HS-5 (cell line): ENCODE measurements at regions not wholly inside any gene's neighbourhood (a gene's known extent, or its start where the extent isn't known, plus 50 kb on each side); places are given as distances from the start of the nearest gene placed in this dataset.
"Not testable (repeated sequence)": the region's sequence is repeated elsewhere in the genome, so short reads cannot be mapped to it uniquely, and the experiment has no call there.

Experiments
- DNase-seq: peaks from one replicate; pipeline ENCODE4 v3.0.0-alpha.2; 2012; ENCODE audit warnings: low read depth

DNA sequence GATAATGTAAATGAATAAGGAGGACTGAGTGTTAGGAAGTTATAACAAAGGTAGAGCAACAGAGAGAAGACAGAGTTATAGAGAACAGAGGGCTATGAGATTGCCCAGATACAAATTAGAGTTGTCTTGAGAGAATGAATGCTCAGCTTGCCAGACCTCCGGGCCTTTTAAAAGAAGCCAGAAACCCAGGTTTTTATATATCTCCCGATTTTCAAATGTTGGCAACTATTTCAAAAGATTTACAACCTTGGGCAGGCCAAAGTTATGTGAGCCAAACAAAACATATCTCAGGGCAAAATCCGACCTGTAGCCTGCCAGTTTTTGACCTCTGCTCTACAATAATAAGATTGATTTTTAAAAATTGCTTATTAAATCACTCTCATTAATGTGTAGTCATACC is 573.1 kb upstream of the SLC10A2 start:
- DNase-seq, result no peak

DNA sequence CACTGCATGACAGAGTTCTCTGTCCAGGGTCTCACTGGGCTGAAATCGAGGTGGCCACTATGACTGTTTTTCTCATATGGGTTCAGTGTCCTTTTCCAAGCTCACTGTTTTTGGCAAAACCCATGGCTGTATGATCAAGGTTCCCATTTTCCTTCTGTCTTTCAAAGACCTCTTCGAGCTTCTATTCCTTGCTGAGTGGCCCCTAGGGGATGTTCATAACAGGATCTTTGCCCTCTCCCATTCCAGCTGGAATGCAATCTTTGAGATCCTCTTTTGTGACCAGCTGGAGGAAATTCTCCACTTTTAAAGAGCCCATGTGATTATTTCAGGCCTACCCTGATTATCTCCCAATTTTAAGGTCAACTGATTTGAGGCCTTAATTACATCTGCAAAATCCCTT is 572.5 kb upstream of the SLC10A2 start:
- DNase-seq, result no peak

DNA sequence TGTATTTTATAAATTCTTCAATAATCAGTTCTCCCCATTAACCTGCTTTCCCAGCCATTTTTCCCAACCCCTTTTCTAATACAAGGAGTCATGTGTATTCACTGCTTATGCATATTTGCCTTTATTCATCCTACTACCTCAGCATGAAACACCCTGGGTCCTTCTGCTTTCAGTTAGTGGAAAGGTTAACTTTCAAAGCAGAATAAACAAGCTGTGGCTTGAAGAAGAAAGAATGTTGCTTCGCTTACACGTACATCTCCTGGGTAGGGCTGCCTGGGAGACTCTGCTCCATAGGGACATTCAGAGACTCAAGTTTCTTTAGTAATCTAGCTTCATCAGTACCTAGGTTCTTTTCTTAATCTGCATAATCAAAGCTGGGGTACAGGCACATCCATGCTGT is 567.8 kb upstream of the SLC10A2 start:
- no peak for DNase-seq

DNA sequence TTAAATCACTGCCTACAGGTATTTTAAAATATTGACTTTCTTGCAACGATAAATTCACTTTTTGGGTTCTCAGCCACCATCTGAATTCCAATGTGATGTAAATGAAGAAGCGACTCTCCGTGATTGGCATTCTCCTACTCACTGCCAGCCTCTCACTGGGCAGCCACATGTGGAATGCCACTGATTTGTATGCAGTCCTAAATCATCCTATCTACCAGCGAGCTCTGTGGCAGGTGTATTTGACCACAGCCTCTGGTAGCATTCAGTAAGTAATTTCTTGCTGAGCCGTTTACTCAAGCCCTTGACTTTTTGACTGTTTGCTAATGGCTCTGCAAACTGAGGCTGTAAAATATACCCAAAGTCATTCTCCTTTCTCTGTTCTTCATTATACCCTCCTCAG is 559.0 kb upstream of the SLC10A2 start:
- no peak for DNase-seq

DNA sequence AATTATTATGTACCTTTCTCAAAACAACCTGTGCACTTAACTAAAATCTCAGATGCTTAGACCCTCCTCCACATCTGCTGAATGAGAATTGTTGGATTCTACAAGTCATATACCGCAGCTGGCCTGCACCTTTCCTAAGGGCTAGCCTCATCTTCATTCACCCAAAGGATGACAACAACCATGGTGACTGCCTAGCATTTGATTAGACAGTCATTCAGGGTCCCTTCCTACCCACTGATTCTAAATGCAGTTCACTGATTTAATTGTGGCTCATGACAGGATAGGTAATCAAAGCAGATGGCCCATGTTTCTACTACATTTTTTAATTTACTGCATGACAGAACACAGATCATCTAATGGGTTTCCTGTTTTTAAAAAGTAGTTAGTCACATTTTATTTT is 551.9 kb upstream of the SLC10A2 start:
- DNase-seq, result no peak

DNA sequence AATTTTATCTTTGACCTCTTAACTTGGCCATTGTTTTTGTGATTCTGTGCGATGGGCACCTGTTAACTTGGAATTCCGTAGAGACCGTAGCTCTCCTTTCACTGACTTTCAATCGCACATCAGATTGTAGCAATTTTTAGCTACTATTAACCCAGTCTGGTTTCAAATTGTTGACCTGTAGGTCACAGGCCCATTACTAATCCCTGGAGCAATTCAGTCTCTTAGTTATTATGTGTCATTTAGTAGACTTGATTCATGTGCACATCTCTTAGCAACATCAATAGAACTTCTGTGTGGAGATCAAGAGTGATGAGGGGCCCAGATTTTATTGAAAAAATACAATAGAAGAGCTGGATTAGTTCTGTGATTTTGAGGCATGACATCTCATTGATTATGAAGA is 549.6 kb upstream of the SLC10A2 start:
- DNase-seq, result no peak

DNA sequence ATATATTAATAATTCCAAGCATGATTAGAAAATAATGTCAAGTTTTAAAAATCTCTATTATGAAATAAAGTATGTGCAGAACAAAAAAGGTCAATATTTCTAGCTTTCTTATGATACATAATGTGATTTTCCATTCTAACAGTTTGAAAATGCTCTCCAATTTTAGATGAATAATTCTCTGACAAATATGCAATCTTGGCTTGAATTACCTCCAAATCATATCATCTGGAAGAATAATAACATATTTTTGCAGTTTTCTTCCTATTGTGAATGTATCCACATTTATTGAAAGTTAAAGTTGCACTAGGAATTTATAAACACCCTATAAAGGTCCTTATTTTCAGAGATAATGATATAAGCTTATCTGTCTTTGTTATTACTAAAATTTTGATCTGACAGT is 548.5 kb upstream of the SLC10A2 start:
- DNase-seq, result no peak

DNA sequence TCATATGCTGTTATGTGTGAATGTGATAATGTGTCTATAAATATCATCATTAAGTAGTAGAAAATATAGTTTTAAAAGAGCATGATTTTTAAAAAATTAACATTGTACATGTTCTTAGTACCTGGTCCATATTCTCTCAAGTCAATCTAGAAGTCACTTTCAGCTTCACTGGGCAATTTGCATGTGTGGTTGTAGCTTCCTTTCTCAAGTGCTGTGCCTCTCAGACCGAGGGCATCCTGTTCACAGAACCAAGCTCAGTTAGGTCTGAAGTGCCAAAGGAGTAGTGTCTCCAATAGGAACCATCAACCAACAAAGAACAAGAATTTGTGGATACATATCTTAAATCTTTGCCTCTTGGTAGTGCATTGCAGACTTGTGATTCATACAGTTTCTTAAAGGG is 541.8 kb upstream of the SLC10A2 start:
- DNase-seq, result no peak

DNA sequence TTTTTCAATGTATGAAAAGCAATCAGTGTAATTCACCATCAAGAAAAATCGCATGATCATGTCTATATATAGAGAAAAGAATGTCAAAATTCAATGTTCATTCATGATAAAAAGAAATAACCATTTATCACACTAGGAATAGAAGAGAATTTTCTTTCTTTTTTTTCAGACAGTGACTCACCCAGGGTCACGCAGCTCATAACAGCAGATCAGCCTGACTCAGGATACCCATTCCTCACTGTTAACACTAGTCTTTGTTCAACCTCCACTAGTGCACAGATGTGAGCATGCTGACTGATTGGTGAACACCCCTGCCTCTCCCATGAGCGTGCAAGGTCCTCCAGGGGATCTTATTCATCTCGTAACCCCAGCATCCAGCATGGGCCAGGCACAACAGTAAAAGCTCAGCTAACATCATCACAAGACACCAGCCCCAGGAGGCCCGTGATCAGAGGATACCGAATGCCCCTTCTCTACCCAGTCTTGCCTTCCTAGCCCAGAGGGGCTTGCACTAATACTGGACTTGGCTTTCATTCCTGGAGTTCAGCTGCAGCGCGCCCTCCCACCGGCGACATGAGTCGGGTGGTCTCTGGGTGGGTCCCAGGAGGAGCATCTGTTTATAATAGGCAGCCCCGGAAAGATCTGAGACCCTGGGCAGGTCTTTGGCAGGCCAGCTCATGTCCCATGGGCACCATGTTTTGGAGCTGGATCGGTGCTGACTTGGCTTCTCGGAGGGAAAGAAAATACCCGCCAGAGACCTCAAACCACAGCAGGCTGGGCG is 539.5 kb upstream of the SLC10A2 start:
- DNase-seq, result no peak

DNA sequence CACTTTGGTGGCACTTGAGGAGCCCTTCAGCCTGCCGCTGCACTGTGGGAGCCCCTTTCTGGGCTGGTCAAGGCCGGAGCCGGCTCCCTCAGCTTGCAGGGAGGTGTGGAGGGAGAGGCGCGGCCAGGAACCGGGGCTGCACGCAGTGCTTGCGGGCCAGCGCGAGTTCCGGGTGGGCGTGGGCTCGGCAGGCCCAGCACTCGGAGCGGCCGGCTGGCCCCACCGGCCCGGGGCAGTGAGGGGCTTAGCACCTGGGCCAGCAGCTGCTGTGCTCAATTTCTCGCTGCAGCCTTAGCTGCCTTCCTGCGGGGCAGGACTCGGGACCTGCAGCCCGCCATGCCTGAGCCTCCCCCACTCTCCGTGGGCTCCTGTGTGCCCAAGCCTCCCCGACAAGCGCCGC is 533.7 kb upstream of the SLC10A2 start:
- DNase-seq, result not testable (repeated sequence)

DNA sequence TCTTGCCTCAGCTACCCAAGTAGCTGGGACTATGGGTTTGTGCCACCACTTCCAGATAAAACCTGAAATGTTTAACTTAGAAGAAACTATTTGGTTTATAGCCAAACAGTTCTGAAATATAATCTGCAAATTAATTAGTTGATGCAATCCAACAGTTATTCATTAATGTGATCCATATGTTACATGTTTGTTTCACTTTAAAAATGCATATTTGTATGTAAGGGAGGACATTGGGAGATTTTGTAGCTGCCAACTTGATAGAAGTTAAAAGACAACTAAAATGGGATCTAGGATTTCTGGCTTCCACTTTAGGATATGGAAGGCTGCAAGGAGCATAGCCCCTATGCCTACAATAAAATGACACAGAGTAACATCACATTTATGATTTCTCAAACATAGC is 532.5 kb upstream of the SLC10A2 start:
- no peak for DNase-seq

DNA sequence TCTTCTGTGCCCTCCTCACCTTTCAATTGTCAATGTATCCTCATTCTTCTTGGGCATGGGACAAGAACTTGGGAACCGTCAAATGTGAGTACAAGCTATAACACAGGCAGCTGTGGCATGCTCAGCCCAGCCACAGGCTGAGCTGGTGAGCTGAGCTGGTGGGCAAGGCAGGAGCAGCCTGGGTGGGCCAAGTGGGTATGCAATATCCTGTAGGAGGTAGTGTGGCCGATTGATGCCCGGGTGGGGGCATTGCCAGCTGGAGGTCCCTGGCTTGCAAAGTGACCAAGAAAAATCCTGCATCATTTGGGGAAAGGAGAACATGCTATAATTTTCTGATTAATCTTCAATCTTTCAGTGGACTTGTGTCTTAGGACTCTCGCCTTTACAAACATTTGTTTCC is 507.2 kb upstream of the SLC10A2 start:
- no peak for DNase-seq

DNA sequence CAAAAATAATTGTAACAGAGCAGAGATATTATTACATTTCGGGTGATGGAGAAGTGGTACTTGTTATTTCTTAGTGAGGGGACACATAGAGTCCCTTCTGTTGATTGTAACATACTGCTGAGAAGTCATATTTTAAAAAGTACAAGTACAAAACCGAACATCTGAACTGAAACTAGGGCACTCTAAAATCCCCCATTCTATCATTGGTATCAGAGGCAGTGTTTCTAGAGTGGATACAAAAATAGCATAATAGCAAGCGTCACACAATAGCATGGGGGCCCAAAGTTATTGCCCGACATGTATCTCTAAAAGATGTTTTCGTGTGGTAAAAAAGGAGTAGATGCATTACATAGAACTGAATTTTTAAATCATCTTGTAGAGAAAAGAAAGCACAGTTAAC is 502.1 kb upstream of the SLC10A2 start:
- DNase-seq, result no peak

DNA sequence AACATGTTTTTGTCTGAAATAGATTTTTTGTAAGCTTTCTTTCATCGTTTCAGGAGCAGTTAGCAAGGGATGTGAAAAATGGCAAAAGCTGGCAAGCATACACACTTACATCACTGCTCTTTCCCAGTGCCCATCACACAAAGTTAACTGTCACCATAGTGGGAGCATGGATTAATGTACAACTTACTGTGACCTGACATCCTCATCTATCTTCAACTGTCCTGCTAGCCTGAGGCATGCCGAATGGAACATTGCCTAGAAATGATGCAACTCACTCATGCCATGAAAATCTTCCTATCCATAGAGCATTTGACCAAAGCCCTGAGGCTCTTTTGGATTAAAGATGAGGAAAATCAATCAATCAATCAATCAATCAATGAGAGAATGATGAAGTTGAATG is 491.7 kb upstream of the SLC10A2 start:
- DNase-seq, result no peak

DNA sequence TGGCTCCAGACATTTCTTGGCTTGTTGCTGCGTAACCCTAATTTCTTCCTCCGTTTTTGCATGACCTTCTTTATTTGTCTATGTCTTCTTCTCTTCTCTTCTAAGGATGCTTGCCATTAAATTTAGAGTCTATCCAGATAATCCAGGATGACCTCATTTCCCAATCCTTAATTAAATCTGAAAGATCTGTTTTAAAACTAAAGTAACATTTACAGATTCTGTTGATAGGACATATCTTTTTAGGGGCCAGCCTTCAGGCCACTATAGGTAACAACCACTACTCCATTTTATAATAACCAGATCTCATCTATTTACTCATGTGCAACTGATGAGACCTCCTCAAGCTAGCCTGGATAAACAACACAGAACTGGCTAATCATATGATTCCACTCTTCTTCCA is 490.5 kb upstream of the SLC10A2 start:
- DNase-seq, result no peak

DNA sequence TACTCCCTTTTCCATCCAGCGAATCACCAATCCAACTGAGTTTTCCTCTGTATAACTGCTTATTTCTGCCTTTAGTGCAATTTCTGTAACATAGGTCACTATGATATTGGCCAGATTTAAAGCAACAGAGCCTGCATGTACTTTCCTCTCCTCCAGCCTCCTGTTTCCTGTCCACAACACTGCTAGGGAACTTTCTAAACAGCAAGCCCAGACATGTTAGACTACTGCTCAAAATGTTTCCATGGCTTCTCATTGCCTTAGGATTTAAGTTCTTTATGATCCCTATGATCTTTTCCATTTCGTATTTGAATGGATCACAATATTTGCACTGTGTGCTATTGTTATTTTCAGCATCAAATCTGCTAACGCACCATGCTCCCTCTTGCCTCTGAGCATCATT is 481.7 kb upstream of the SLC10A2 start:
- no peak for DNase-seq

DNA sequence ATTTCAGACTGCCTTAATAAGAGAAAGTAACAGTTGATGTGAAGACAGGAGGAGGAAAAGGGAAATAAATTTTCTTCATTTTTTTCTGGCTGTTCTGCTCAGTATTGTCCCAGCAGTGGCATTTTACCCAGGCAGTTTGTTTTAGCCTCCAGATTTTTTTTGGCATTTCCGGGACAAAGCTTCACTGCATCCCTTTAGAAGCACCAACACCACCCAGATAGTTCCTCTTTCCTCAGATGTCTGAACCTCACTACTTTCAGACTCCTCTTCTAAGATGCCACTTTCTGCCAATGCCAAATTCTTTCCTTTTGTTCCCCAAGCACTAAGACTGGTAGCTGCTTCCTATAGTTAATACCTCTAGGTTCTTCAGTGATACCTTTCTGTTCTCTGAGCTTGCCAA is 480.1 kb upstream of the SLC10A2 start:
- DNase-seq, result no peak

DNA sequence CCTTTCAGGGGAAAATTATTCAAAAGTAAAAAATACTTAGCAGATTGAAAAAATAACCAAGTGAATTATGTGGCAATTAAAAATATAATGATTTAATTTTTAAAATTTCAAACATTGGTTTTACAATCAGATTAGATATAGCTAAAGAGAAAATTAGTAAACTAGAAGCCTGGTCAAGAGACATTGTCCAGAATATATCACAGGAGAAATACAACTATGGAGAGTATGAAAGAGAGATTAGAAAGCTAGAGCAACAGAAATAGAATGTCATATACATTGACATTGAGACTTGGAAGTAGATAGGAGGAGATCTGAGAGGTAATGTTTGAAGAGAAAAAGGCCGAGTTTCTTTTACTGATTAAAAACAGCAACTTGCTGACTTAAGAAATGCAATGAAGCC is 476.4 kb upstream of the SLC10A2 start:
- DNase-seq, result no peak

DNA sequence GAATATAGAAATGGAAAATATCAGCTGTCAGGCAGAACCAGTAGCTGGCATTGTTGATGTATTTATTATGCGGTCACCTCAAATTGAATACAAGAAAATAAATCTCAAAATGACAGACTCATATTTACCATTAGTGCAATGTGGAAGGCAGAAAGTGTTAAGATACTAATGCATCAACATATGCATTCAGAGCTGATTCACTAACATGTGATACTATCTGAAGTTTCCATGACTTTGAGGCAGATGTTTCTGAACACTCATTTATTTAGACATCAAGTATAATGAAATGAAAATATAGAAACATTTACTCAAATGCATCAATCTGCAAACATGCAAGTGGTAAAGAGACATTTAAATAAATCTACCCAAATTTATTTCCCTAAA is 474.2 kb upstream of the SLC10A2 start:
- no peak for DNase-seq

DNA sequence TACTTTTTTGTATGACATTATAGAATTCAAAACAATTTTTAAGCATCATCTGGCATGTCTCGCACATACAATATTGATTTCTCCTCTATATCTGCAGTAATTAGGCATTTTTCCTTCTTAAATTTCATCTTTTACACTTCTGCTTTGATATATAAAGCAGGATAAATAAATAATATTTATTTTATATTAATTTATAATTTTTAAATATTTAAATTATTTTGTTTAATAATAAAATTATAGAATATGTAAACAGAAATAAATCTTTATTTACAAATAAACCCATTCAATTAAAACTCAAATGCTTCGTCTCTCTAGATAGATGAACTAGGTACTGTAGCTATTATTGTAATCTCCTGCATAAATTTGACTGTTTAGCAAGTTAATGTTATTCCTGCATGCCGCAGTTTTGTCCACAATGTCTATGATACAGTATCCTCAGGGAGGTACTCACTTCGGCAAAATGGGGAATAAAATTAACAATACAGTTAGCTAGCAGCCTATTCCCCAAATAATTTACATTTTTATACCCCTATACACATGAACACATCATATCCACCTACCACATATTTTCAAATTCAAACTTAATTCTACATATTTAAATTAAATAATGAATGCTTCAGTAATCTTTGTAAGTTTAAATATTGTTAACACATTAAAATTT is 473.6 kb upstream of the SLC10A2 start:
- no peak for DNase-seq

DNA sequence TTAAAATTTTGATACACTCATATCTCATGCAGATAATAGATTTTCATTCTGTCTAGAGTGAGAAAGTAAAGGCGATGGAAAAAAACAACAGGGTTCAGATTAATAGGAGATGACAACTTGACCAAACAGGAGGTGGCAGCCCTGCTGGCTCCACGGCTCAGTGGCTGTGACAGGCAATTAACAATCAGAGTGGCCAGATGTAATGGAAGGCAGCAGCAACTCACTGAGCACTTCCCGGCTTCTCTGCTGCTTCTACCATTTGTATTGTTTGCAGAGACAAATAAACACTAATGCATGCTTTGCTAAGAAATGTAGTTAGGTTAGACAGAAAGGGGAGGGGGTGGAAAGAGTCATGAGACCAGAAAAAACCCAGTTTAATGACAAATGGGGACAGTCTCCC is 473.0 kb upstream of the SLC10A2 start:
- DNase-seq, result no peak

DNA sequence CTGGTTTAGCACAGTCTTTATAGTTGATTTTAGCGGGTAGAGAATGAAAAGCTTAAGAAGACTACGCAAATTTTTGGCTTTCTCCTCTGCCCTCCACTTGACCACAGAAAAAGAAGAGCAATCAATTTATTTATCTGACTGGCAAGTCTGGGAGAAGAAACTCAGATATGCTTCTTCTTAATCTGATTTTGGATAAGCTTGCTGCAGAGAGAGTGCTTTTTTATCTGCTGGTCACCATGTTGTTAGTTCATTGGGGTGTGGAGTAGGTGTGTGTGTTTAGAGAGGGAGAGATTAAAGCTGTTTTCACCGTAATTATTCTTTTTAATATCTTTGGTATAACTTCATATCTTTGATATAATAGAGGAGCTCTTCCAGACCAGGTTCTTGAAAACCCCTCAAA is 471.4 kb upstream of the SLC10A2 start:
- no peak for DNase-seq

DNA sequence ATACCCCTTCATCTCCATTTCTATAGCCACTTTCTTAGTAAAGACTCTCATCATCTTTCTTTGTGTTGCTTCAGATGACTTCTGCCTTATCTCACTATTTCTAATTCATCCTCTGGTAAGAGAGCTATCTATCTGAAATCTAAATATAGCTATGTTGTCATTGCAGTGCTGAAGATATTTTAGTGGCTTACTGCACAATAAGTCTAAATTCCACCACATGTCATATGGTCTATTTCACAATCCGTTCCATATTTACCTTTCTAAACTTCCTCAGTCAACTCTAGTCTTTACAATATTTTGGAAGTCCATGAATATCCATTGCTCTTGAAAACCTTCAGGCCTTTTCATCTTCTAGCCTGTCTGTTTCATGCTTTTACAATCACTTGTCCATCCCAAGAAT is 465.1 kb upstream of the SLC10A2 start:
- DNase-seq, result no peak

DNA sequence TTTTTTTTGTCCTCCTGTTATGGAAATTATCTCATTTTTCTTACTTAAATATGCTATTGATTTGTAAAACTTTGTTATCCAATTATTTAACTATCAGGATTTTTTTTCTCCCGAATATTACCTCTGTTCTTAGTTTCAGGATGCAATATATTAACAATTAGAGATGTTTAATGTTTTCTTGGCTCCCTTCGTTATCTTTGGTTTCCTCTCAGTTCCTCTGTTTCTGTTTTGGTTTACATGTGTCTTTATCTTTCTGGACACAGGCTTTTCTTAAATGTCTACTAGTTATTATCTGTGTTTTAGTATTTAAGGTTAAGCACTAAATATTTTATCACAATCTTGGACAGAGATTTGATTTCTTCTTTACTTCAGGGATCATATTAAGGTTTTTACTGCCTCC is 462.2 kb upstream of the SLC10A2 start:
- no peak for DNase-seq
